ENCODE measurements at regions not wholly inside any gene's neighbourhood (a gene's known extent, or its start where the extent isn't known, plus 50 kb on each side); places are given as distances from the start of the nearest gene placed in this dataset.
A peak's percentile ranks its signal among the peaks of the same experiment; 100 is the strongest.

DNA sequence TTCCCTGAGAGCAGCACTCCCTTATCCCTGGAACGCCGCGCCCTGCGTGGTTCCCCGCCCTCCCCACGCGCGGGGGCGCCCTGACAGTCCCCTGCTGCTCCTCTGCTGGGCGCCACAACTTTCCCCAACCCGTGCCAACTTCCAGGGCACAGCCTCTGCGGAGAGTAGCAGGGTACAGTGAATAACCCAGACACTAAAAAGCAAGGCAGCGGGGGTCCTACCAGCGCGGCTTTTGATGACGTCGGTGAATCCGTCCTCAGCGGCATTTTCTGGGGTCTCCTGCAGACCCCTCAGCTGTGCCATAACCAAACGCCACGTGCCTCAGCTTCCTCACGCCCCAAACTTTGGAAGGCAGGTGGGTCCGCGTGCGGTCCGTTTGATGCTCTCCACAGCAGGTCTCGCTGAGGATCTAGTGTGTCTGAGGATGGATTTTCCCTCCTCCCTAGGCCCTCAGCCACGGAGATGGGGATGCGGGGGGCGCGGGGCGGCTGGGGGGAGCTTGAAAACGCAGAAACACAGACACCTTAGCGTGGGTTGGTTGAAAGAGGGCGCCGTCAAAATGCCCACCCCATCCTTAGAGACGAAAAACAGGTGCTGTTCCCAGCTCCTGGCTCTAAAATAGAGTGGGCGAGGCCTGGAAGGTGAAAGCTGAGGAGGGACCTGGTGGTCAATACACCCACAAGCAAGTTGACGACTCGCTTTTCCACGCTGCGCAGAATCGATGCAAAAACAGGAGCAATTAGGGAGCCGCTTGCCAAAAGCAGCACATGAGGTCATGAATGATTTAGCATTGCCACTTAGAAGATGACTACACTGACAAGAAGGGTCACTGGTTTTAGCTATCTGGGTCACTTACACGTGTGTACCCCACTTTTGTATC is 405.6 kb downstream of the FAM47A start:
- DNase-seq: peak in 1 of 14 donors; percentile 0

DNA sequence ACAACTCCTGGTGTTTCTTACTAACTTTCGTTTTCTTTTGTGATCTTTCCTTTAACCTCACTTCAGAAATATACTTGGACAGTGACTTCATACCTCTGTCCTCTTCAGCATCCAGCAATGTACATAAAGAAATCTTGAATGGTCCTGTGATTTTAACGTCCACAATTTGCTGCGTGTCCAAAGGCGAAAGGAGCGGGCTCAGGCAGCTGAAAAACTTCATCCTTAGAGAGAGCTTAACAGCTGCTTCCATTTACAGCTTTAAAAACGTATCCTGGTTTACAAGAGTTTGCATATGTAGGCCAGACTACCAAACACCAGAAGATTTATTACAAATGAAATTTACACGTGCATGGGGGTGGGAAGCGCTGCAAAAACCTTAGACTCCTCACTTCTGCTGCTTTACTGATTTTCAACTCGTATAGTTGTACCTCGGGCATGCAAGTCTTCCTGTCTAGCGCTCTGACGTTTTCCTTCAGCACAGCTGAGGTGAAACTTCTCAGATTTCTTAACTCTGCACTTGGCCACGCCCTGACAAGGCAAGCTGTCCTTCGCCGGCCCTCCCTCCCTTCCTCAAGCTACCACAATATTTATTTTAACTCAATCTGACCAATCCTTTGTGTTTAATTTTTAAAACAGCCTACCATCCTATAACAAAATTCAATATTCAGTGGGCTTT is 406.4 kb downstream of the FAM47A start:
- DNase-seq: no peak

DNA sequence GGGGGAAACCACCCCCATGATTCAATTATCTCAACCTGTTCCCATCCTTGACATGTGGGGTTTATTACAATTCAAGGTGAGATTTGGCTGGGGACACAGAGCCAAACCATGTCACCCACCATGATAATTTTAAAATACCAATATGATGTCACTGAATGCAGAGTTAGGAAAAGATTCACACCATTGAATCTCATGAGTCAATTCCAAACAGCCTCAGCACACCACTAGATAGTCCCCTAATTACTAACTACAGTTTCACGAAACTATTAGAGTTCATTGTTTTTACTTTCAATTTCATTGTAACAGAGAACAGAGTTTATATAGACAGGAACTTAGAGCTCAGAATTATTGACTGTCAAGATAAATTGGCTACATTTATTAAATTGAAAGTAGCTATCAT is 410.2 kb downstream of the FAM47A start:
- no peak for DNase-seq

DNA sequence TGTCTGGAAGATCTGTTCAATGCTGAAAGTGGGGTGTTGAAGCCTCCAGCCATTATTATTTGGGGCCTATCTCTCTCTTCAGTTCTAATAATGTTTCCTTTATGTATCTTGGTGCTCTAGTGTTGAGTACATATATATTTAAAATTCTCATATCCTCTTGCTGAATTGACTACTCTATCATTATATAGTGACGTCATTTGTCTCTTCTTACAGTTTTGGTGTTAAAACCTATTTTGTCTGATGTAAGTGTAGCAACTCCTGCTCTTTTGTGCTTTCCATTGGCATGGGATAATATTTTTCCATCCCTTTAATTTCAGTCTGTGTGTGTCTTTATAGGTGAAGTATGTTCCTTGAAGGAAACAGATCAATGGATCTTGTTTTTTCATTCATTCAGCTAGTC is 446.0 kb downstream of the FAM47A start:
- no peak for DNase-seq

Measured in C1 segment of cervical spinal cord (tissue), 14 donors.